DOHH2 (cell line): ENCODE measurements at regions not wholly inside any gene's neighbourhood (a gene's known extent, or its start where the extent isn't known, plus 50 kb on each side); places are given as distances from the start of the nearest gene placed in this dataset.

ENCODE experiments used
- CTCF ChIP-seq: fragments of 200-600 bp; sonication (generic); IDR thresholded peaks from one replicate; pipeline ENCODE4 v1.5.1; 2014; ENCODE audit warnings: antibody characterized with exemption, mild to moderate bottlenecking, low read depth, low read length; ENCODE audit not compliant: poor library complexity, severe bottlenecking
- EZH2phosphoT487 ChIP-seq: fragments of 200-600 bp; sonication (generic); IDR thresholded peaks from 2 replicates; pipeline ENCODE4 v1.6.1; 2017; ENCODE audit warnings: borderline replicate concordance, mild to moderate bottlenecking, antibody characterized with exemption, low read length, moderate library complexity, mixed read lengths

- TF ChIP-seq CTCF (no peak), EZH2phosphoT487 (no peak)
These were observed 345.7 kb downstream of the CNTNAP4 start for GRCh38 chr16:76622876-76623275.
